GM12873 (cell line): ENCODE measurements at regions not wholly inside any gene's neighbourhood (a gene's known extent, or its start where the extent isn't known, plus 50 kb on each side); places are given as distances from the start of the nearest gene placed in this dataset.

ENCODE experiments used
- TF ChIP-seq, protein P1 (sequence below): IDR thresholded peaks from 2 replicates; pipeline ENCODE4 v1.5.1; 2012; ENCODE audit warnings: low read depth, mild to moderate bottlenecking, moderate library complexity, low read length, control low read depth; ENCODE audit not compliant: insufficient read depth; ENCODE audit errors: missing control alignments

DNA sequence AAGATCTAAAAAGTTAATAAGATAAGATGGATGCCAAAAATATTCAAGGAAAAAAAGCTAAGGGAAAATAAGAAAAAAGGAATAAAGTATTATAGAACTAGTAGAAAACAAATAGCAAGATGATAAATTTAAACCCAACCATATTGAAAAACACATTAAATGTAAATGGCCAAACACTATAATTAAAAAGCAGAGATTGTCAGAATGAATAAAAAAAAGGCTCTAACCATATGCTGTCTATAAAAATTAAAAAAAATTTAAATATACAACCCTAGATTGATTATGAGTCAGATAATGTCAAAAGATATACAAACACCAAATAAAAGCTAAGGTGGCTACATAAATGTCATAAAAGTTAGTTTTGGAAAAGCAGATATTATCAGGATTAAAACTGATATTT is 617.5 kb upstream of the SGCG start:
- TF ChIP-seq, protein P1, sequence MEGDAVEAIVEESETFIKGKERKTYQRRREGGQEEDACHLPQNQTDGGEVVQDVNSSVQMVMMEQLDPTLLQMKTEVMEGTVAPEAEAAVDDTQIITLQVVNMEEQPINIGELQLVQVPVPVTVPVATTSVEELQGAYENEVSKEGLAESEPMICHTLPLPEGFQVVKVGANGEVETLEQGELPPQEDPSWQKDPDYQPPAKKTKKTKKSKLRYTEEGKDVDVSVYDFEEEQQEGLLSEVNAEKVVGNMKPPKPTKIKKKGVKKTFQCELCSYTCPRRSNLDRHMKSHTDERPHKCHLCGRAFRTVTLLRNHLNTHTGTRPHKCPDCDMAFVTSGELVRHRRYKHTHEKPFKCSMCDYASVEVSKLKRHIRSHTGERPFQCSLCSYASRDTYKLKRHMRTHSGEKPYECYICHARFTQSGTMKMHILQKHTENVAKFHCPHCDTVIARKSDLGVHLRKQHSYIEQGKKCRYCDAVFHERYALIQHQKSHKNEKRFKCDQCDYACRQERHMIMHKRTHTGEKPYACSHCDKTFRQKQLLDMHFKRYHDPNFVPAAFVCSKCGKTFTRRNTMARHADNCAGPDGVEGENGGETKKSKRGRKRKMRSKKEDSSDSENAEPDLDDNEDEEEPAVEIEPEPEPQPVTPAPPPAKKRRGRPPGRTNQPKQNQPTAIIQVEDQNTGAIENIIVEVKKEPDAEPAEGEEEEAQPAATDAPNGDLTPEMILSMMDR = no peak

DNA sequence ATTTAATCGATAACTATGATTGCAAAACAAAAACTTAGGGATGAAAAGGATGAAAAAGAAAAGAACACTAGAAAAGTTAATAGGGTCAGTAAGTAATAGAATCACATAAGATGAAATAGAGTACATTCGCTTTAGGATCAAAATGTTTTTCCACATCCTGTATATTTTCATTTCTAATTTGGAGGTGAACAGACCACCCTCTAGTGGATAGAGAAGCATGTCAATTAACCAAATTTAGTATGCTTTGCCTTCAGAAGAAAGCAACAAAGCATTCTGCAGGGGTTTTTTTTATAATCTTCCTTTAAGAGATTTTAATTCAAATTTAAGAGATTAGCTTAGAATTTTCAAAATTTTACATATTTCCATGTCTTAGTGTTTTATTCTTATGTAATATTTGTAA is 611.0 kb upstream of the SGCG start:
- TF ChIP-seq, protein P1 = no peak

DNA sequence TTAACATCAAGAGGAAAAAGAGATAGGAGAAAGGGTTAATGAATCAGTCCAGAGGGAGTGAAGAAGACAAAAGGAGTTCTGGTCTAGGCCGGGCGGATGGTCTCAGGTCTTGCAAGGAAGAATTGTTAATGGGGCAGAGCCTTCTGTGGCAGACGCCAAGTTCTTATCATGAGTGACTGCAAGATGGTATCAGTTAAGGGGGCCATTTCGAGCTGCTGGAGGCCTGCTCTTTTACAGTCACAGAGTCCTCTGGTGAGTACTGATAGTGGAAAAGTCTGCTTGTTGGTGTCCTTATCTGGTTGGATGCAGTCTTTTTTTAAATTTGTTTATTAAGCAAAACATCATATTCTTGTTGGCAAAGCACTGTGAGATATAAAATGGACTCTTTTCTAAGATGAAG is 590.9 kb upstream of the SGCG start:
- TF ChIP-seq, protein P1 = no peak

DNA sequence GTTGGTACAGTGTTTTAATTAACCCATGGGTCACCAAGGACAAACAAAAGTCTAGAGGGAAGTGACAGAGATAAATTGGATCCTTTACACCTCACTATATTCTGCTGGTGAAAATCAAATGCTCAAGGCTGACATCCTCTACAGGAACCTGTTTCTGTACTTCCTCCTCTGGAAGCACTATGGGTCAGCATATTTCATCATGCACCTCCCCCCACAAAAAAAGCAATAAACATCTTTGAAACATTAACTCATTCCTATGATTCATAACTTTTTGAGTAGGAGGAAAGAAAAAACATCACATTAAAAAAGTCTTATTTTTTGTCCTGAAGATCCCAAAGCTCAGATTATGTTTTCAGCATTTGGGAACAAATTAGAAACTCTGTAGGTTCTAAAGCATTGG is 588.3 kb upstream of the SGCG start:
- TF ChIP-seq, protein P1 = no peak

DNA sequence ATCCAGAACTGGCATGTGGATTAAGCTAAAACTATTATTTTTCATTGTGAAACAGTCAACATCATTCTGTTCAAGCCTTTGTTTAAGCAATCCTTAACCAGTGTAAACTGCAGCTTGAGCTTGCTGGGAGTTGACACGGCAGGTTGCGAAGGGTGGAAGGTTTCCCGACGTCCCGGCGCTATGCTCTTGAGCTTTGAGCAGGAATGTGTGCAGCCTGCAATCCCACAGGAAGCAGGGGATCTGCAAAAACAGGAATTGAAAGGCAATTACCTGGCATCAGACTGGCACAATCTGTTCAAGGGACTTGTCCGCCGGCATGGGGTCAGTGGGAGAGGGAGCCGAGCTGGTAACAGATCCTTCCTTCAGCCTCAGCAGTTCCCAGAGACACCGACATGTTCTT is 586.7 kb upstream of the SGCG start:
- TF ChIP-seq, protein P1 = no peak

DNA sequence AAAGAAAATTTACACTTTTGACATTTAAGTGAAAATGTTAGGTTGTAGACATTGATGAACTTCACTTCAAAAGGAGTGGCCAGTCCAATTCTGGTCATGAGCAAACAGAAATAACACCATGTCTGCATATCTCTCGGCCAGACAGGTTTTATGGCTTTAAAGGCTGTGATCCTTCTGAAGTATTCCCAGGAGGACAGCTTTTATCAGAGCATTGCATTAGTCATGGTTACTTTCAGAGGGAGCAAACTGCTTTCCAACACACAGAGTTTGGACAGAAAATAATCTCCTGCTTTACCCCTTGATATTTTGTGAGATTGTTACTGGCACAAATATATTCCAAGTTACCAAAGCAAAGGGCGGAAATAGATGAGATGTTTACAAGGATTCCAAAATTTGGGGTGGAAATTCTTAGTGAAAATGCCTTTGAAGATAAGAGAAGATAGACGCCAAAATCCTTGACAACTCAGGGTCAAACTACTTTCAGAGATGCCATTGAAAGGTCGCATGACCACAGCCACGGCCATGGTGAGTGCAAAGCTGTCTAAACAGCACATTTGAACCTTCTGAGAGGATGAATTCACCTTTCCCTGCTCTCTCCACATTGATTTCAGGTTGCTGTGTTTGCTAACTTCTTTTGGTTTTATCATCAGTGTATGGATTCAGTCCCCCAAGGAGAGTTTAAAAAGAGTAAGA is 584.5 kb upstream of the SGCG start:
- TF ChIP-seq, protein P1 = no peak

DNA sequence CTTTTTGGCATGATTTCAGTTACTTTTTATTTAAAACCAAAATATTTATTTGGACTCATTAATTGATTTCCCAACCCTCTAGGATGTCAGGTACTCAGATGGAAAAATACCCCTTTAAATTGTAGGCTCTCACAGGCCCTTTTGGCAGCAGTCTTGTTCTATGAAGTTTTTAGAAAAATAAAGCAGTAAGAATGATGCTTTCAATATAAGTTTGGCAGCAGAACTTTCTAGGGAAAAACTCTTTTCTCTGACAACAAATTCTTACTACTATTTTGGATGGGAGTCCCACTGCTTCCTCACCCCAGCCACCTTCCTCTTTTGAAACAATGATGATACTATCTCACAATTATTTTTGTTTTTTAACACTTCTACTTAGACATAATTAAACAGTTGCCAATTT is 581.6 kb upstream of the SGCG start:
- TF ChIP-seq, protein P1 = no peak
